GM21717 (cell line): ENCODE measurements at regions not wholly inside any gene's neighbourhood (a gene's known extent, or its start where the extent isn't known, plus 50 kb on each side); places are given as distances from the start of the nearest gene placed in this dataset.

Experiments used
- ATAC-seq: cut with Tn5 transposase; IDR thresholded peaks from one replicate; pipeline ENCODE4 v1.9.1; 2021; ENCODE audit warnings: mild to moderate bottlenecking, moderate library complexity; ENCODE audit not compliant: unreplicated experiment

DNA sequence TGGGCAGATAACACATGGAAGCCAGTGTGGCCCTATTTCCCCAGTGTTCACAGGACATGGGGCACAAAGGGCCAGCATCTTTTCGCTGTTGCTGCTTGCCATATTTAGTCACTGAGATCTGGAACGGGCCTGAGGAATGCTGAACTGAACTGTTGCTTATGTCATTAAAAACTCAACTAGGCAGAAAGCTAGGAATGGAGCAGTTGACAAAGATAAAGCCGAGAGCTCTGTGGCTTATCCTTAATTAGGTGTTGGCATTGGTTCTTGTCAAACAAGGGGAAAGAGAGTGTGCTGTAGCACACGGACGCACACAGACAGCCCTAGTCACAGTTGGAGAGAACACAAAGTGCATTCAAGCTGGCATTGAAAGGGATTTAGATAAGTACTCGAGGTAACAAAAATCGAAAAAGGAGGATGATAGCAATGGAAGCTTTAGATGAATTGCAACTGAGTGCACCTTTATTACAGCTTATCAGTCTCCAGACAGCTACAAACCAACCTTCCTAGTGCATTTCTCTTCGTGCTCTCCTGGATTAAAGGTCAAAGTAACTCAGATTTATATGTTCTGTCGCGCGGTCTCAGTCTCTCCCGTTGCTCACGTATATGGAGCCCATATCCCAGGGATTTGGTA, 450.2 kb upstream of the ZNF608 start:
- ATAC-seq: no peak

- ATAC-seq: no peak
Measured at GRCh38 chr5:125197321-125197720, 450.9 kb upstream of the ZNF608 start.

DNA sequence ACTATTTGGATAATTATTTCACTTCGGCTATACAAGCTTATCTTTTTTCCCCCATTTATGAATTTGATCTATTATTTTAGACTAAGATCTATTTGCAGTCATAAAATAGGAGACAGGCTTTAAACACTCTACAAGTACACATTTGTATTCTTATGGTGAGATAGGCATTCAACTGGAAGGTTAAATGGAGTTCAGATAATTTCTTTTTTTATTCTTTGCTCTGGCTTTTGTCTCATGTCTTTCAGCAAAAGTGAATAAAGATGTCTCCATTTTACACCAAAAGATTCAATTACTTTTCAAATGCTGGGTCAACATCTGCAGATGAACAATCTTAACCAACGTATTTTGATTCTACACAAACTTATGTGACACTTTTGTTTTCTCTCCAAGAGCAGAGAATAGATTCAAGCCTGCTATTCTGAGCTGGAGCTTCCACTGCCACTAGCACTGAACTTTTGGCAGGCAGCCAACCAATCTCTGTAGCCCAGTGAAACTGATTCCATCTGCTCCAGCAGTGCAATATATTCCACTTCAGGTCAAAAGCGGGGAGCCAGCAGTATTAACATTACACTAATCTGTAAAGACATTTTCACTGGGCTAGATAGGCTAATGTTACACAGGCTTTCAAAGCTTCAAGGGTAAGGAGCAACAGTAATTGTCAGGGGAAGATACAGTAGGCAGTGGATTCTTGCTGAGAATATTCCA, 452.0 kb upstream of the ZNF608 start:
- no peak for ATAC-seq

DNA sequence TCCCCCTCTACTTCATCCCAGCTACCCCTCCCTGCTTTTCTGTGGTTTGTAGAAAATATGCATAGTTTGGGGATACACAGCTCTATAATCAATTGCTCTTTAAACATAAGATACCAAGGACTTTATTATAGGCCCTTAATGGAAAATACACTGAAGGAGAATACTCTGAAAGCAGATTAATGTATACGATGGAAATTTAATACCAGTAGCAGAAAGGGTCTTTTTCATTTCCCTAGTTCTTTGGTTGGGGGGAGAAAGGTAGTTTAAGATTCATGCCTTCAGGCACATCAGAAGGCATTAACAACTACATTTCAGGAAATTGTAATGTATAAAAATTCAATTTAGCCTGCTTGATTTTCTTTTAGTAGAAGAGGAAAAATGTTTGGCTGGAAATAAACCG, 452.9 kb upstream of the ZNF608 start:
- no peak for ATAC-seq

DNA sequence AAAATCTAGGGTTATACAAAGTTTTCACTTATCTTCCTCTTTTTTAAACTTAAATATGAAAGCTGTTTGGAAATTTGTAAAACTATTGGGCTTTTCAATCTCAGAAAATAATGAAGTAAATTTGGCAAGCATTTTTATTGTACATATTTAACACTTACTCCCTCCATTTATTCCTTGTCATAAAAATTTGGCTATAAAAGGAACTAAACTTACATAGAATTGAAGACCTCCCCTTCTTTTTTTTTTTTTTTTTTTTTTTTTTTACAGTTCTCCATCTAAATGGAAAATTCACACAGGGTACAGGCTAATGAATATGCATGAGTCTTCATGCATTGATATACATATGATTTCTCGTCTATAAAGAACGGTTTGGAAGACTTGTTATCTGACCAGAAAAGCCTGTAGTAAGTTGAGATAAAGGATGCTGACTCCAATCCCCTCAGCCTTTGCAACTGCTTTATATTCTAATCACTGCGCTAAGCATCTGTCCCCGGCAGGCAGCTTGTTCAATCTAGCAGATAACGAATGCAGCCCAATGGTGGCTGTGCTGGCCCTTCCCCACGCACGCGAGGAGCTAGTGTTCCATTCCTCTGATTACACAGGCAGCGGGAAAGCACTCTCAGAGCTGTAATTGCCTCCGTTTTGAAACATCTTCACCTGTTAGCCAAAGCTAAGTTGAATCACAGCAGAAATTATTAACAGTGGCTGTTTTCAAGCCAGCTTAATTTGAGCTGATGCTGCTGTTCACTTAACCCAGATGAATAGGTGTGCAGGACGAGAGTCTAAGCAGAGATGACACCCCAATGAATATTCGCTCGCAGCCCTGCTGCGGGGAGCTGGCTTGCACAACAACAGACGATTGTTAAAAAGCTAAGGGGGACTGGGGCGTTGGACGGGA, 453.8 kb upstream of the ZNF608 start:
- no peak for ATAC-seq

DNA sequence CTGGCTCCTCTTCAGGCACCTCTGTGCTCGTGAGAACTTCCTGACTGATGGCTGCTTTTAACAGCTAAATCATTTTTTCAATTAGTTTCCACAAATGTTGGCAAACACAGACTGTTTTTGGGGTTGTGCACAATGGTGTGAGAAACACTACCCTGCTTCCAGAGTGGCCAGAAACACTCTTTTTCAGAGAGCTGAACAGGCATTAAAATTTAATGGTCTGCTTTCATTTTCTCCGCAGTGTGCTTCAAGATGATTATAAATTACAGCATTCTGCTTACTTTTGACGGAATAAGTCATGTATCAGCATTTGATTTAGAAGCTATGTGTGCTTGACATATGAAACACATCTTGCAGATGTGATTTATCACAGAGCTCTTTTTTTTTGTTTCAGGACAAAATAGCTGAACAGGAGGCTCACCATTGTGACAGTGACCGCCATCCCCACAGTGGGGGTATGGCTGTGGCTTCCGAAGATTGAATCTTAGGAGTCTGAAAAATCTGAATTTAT, 454.5 kb upstream of the ZNF608 start:
- ATAC-seq: no peak

GRCh38 chr5:125201446-125202052, 455.1 kb upstream of the ZNF608 start:
- ATAC-seq: no peak

GRCh38 chr5:125202353-125202752, 455.9 kb upstream of the ZNF608 start:
- no peak for ATAC-seq

- ATAC-seq: no peak
Measured at GRCh38 chr5:125202871-125203438, 456.5 kb upstream of the ZNF608 start.

GRCh38 chr5:125203912-125204311, 457.5 kb upstream of the ZNF608 start:
- ATAC-seq: no peak

GRCh38 chr5:125205601-125206225, 459.3 kb upstream of the ZNF608 start:
- ATAC-seq: no peak

DNA sequence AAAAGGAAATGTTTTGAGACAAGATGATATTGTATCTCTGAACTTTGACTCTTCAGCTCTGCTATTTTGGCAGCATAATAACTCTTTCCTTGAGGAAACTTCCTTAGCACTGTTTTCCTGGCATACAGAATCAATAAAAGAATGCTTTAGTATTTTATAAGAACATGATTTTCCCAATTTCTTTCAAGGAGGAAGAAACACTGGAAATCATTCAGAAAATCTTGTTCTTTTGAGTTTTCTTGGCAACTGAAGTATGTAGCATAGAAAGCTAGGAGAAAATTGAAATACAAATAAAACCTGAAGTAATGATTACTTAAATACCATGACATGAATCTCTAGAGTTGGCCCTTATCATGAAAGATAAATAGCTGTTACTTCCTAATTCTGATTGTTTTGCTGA, 461.4 kb upstream of the ZNF608 start:
- no peak for ATAC-seq

GRCh38 chr5:125209650-125210049, 463.2 kb upstream of the ZNF608 start:
- ATAC-seq: no peak

- ATAC-seq: no peak
Measured at GRCh38 chr5:125210242-125210947, 464.0 kb upstream of the ZNF608 start.

GRCh38 chr5:125214080-125214479, 467.6 kb upstream of the ZNF608 start:
- peak; percentile 69 for ATAC-seq

DNA sequence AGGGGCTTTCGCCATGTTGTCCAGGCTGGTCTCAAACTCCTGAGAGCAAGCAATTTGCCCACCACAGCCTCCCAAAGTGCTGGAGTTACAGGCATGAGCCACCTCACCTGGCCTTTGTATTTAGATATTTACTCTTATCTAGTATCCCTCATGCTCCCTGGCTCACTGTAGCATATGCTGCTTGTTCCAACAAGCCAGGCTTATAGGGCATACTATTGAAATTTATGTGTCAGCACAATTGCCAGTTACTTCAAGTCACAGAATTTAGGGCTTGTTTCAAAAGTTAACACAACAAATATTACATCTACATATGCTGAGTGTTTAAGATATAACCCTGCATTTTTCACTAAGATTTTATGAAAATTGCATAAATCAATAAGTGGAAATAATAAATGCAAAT, 469.2 kb upstream of the ZNF608 start:
- no peak for ATAC-seq

DNA sequence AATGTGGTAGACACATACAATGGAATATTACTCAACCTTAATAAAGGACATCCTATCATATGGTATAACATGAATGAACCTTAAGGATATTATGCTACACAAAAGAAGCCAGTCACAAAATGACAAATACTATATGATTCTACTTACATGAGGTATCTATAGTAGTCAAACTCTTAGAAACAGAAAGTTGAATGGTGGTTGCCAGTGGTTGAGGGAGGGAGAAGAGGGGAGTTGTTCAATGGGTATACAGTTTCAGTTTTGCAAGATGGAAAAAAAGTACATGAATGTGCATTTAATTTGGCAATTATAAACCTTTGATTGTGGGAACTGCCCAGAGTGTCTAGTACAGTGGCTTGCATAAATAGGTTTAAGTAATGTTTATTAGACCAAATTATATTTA, 473.3 kb upstream of the ZNF608 start:
- no peak for ATAC-seq

DNA sequence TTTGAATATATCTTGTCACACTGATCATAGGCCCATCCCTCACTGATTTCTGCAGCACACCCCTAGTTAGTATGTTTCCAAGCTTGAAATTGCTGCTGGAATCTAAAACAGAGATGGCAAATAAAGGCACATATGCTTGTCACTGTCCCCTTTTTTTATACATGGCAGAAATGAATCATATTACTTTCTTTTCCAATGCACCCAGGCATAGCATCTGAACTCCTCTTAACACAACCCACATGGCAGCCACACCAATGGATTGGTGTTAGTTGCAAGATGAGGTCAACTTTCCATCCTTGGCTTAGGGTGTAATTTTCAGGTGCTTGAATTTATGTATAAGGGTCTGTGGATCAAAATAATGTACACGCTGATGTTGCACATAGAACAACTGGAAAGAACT, 473.8 kb upstream of the ZNF608 start:
- no peak for ATAC-seq

DNA sequence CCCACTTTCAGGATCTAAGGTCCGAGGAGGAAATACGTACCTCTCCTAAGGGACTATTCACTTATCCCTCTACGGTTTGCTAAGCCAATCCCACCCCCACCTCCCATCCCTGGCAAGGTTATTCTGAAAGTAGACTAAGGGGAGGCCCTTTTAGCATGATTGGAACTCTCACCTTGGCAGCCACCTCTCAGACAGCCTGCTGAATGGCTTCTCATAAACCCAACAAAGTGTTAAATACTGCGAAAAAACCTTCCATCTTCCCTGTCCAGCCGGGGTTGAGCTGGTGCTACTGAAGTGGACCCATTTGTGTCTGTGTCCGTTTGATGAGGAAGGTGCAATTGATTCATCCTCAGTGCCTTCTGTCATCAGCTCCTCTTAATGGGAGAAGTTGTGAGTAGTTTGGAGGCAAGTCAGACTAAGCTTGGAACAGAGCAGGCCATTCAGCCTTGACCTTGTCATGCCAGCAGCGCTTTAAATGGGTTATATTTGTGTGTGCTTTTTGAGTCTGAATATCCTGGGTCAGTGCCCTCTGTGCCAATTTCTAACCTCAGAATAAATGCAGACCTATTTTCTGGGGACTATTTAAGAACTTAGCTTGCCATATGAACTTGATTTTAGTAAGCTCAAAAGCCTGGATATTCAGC, 476.3 kb upstream of the ZNF608 start:
- no peak for ATAC-seq
